ENCODE measurements at regions not wholly inside any gene's neighbourhood (a gene's known extent, or its start where the extent isn't known, plus 50 kb on each side); places are given as distances from the start of the nearest gene placed in this dataset.

- FAIRE-seq, result no peak
- TF ChIP-seq POLR2A (IDR thresholded peaks at IDR 0.05; ENCODE audit: low read depth, low read length), result no peak
- DNase-seq (ENCODE audit: insufficient read length, low spot score), result no peak
Observed at GRCh38 chr2:196329959-196330358, 158.6 kb upstream of the STK17B start.

GRCh38 chr2:196330645-196331044, 159.3 kb upstream of the STK17B start:
- FAIRE-seq, result no peak
- no peak for TF ChIP-seq POLR2A (IDR thresholded peaks at IDR 0.05; ENCODE audit: low read depth, low read length)
- no peak for DNase-seq (ENCODE audit: insufficient read length, low spot score)

- FAIRE-seq (peak; percentile 99), DNase-seq (ENCODE audit: insufficient read length, low spot score) (peak; percentile 36)
- TF ChIP-seq POLR2A (IDR thresholded peaks at IDR 0.05; ENCODE audit: low read depth, low read length), result no peak
Observed at GRCh38 chr2:196331143-196331542, 159.8 kb upstream of the STK17B start.

GRCh38 chr2:196331851-196332250, 160.5 kb upstream of the STK17B start:
- FAIRE-seq (peak; percentile 52), DNase-seq (ENCODE audit: insufficient read length, low spot score) (no peak)
- no peak for TF ChIP-seq POLR2A (IDR thresholded peaks at IDR 0.05; ENCODE audit: low read depth, low read length)

DNA sequence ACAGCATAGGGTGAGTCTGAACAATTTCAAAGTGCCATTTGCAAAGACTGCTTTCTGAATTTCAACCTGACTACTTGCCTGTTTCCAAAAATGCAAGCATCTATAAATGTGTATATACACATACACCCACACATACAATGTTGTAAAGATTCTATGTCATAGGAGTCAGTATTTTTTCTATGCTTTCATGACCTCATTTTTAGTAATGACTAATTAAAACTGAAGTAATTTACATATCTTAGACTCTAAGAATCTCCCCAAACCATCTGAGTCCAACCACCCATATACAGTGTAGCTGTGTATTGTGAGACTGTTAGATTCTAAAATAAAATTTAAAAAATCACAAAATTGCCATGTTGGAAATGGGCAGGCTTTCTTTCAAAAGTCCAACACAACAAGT, 162.0 kb upstream of the STK17B start:
- no peak for TF ChIP-seq POLR2A (IDR thresholded peaks at IDR 0.05; ENCODE audit: low read depth, low read length)
- DNase-seq (ENCODE audit: insufficient read length, low spot score) (no peak), FAIRE-seq (no peak)

DNA sequence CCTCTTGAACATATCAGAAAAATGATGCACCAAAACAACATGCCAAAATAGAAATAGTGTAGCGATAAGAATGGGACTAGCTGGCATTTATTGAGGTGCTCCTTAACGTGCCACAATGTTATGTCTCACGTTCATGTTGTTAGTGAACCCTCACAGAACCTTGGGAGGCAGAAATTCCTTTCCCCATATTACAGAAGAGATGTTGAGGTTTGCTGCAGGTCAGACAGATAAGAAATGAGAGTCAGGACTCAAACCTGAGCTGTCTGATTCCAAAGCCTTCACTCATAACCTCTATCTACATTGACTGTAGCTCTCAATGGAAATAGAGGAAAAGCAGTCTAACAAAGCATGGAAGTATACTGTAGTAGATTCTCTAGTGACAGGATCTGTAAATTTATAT, 163.3 kb upstream of the STK17B start:
- FAIRE-seq, result no peak

DNA sequence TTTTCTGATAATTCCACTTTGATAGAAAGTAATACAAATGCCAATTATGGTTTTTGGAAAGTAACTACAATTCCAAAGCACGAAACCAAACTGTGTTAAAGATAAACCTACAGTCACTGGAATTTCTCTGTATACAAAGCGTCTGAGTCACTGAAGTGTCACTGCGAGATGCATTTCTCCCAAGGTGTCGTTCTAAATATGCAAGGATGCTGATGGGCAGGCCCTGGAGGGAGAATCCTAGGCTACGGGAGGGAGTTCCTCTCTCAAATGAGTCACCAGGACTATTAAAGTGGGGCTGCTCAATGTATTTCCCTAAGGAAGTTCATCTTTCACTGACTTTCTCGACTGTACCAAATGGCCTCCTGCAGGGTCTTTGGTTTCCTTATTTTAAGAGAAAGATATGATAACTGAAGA, 163.8 kb upstream of the STK17B start:
- DNase-seq (ENCODE audit: insufficient read length, low spot score) (peak; percentile 43), FAIRE-seq (peak; percentile 88)
- TF ChIP-seq POLR2A (IDR thresholded peaks at IDR 0.05; ENCODE audit: low read depth, low read length), result no peak

More for the DNA sequence above, 163.3 kb upstream of the STK17B start:
- TF ChIP-seq POLR2A (IDR thresholded peaks at IDR 0.05; ENCODE audit: low read depth, low read length), result no peak
- no peak for DNase-seq (ENCODE audit: insufficient read length, low spot score)

GRCh38 chr2:196336207-196336606, 164.8 kb upstream of the STK17B start:
- no peak for FAIRE-seq
- no peak for TF ChIP-seq POLR2A (IDR thresholded peaks at IDR 0.05; ENCODE audit: low read depth, low read length)
- DNase-seq (ENCODE audit: insufficient read length, low spot score), result no peak

GRCh38 chr2:196336715-196337114, 165.3 kb upstream of the STK17B start:
- FAIRE-seq (no peak), DNase-seq (ENCODE audit: insufficient read length, low spot score) (no peak)
- no peak for TF ChIP-seq POLR2A (IDR thresholded peaks at IDR 0.05; ENCODE audit: low read depth, low read length)

DNA sequence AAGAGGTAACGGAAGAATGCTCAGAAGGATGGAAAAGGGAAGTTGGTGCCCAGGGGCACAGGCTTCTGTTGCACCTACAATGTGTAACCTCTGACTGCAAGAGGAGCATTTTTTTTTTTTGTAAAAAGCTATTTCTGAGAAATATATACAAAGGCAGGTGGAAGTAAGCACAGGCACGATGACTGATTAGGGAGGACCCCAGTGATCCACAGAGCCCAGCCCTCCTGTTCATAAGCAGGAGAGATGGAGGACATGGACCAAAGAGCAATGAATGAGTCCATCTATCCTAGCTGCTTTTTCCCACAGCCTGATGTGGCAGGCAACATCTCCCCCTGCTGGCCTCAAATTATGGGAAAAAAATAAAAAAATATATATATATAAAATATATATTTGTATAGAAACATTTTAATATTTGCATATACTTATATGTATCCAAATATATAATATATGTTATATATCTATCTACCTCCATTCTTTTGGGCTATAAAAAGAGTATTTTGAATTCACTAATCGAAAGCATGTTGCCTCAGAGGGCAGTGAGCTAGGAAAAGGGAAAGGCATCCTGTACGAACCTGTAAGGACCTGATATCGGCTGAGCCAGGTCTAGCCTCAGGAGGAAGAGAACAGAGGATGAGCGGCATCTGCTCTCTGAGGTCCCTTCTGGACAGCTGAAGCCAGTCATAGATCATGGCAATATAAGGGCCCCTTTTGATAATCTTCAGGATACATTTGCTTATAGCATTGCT, 166.0 kb upstream of the STK17B start:
- TF ChIP-seq POLR2A (IDR thresholded peaks at IDR 0.05; ENCODE audit: low read depth, low read length), result no peak
- peak; percentile 21 for DNase-seq (ENCODE audit: insufficient read length, low spot score)
- no peak for FAIRE-seq

GRCh38 chr2:196338440-196338839, 167.1 kb upstream of the STK17B start:
- no peak for TF ChIP-seq POLR2A (IDR thresholded peaks at IDR 0.05; ENCODE audit: low read depth, low read length)
- FAIRE-seq (no peak), DNase-seq (ENCODE audit: insufficient read length, low spot score) (no peak)

DNA sequence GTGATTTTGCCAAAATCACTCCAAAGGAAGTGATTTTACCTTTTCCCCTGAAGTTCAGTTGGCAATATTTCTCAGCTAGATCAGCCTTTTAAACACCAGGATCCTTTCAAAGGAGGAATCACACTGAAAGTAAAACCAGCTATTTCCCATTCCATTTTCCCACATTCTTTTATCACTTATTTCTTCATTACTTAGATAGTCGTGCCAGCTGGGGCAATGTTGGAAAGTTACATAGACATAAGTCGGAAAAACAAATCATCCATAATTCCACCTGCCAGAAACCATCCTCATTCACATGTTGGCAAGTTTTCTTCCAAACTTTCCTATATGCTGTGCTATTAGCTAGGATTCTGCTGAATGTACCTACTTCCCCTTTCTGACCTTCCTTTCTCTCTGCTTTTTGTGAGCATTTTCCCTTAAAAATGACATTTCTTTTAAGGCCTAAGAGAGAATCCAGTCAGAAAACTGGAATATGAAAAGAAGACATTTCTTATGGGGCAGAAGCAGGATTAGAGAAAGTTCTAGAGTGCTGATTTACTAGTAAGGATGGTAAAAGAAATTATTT, 170.0 kb upstream of the STK17B start:
- no peak for TF ChIP-seq POLR2A (IDR thresholded peaks at IDR 0.05; ENCODE audit: low read depth, low read length)
- FAIRE-seq (peak; percentile 62), DNase-seq (ENCODE audit: insufficient read length, low spot score) (no peak)

DNA sequence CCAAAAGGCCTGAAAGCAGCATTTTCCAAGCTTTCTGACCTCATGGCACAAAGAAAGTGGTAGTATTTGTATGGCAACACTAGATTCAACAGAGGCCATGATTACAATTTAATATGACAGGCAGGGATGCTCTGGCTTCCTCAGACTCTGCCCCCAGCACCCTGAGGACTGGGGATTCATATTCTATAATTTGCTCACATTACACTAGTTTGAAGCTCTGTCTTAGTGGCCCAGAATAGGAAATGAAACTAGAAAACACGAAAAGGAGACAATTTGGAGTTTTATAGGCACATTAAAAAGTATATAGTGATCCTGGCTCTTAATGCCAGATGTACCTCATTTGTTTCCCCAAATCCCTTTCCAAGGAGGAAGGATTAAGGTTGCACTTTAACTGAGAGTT, 173.0 kb upstream of the STK17B start:
- no peak for DNase-seq (ENCODE audit: insufficient read length, low spot score)
- FAIRE-seq, result no peak
- no peak for TF ChIP-seq POLR2A (IDR thresholded peaks at IDR 0.05; ENCODE audit: low read depth, low read length)

DNA sequence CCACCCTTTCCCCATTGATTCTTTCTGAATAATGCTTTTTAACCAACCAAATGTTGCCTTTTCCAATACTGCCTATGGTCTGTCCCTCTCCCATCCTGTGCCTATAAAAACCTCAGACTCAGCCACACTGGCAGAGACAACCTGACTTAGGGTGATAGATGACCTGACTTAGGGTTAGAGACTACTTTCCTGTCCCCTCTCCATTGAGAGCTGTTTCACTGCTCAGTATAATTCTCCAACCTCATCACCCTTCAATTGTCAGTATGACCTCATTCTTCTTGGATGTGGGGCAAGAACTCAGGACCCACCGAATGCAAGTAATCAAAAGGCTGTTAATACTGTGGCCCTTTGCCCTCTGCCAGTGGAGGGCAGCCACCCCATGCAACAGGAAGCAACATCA, 182.3 kb upstream of the STK17B start:
- FAIRE-seq (no peak), DNase-seq (ENCODE audit: insufficient read length, low spot score) (no peak)
- TF ChIP-seq POLR2A (IDR thresholded peaks at IDR 0.05; ENCODE audit: low read depth, low read length), result no peak

DNA sequence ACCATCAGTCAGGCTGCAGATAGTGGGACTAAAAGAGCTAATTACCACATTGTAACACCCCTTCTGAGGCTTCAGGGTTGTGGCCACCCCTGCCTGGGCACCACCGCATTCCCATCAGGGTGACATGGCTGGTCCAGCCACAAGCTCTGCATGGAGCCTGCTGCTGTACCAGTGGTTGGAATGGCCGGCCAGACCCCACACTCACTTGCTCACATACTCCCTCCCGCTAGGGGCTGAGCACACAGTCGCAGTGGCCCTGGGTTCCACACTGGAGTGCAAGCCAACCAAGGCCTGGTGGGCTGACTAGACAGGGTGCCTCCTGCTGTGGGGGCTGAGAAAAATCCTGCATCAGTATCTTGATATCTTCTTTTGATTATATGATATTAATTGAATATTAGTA, 182.8 kb upstream of the STK17B start:
- no peak for FAIRE-seq
- TF ChIP-seq POLR2A (IDR thresholded peaks at IDR 0.05; ENCODE audit: low read depth, low read length), result no peak

More for the DNA sequence above, 182.8 kb upstream of the STK17B start:
- DNase-seq (ENCODE audit: insufficient read length, low spot score), result no peak

Data from H54 (cell line).